Spinal cord (tissue), 9 donors: ENCODE measurements at regions not wholly inside any gene's neighbourhood (a gene's known extent, or its start where the extent isn't known, plus 50 kb on each side); places are given as distances from the start of the nearest gene placed in this dataset.
"Not testable (repeated sequence)": the region's sequence is repeated elsewhere in the genome, so short reads cannot be mapped to it uniquely, and the experiment has no call there.

ENCODE experiments used
- DNase-seq, 6 donors: peaks; one replicate each; pipeline versions ENCODE4 v3.0.0 to v3.0.0-alpha.2; 2013 to 2015; ENCODE audit warnings: low spot score in 6 of 6, low read depth in 4 of 6
- H3K27ac ChIP-seq: one replicate; pipeline ENCODE4 v1.5.1; 2013; ENCODE audit warnings: low read depth, low read length, control low read depth
- H3K27me3 ChIP-seq: one replicate; pipeline ENCODE4 v1.6.1; 2013; ENCODE audit warnings: low read length; ENCODE audit not compliant: control insufficient read depth, insufficient read depth
- H3K36me3 ChIP-seq: one replicate; pipeline ENCODE4 v1.6.1; 2013; ENCODE audit warnings: low read length; ENCODE audit not compliant: control insufficient read depth, insufficient read depth
- H3K4me1 ChIP-seq: one replicate; pipeline ENCODE4 v1.6.1; 2013; ENCODE audit warnings: low read length; ENCODE audit not compliant: control insufficient read depth, insufficient read depth
- H3K4me3 ChIP-seq: one replicate; pipeline ENCODE4 v1.5.1; 2013; ENCODE audit warnings: low read depth, low read length, control low read depth
- H3K9me3 ChIP-seq: one replicate; pipeline ENCODE4 v1.6.1; 2013; ENCODE audit warnings: low read length; ENCODE audit not compliant: control insufficient read depth, insufficient read depth
- whole genome bisulfite sequencing: methylation state at CpG from one replicate; pipeline ENCODE4 v1.1.5; 2013; ENCODE audit warnings: missing lambda C conversion rate; ENCODE audit not compliant: insufficient coverage; 5-methylcytosine and 5-hydroxymethylcytosine counted together
- donor health status: healthy.

GRCh38 chr12:74280156-74280655 is 257.4 kb upstream of the ATXN7L3B start:
- no peak overlapping the region for H3K27ac ChIP-seq
- no peaks in the 10 kb centered on the region for H3K4me1 ChIP-seq
- no peaks in the 10 kb centered on the region for H3K36me3 ChIP-seq

GRCh38 chr12:74281401-74282180 is 256.0 kb upstream of the ATXN7L3B start:
- H3K4me1 ChIP-seq, H3K36me3 ChIP-seq, DNase-seq, H3K27ac ChIP-seq, H3K9me3 ChIP-seq, H3K4me3 ChIP-seq, H3K27me3 ChIP-seq: not testable (repeated sequence)
- WGBS, result no CpG with 5 or more reads among the region's 2 CpGs

More at GRCh38 chr12:74280156-74280655, 257.4 kb upstream of the ATXN7L3B start:
- H3K4me3 ChIP-seq, result no peak overlapping the region
- peaks cover 3% of the 10 kb centered on the region for H3K9me3 ChIP-seq
- no peak for DNase-seq
- WGBS, result 98% methylated on average over 5 of the region's 5 CpGs
- H3K27me3 ChIP-seq, result no peaks in the 10 kb centered on the region

GRCh38 chr12:74283646-74284045 is 254.0 kb upstream of the ATXN7L3B start:
- H3K27me3 ChIP-seq, result no peaks in the 10 kb centered on the region
- H3K4me1 ChIP-seq, result no peaks in the 10 kb centered on the region
- no CpG with 5 or more reads among the region's 4 CpGs for WGBS
- H3K4me3 ChIP-seq, result no peak overlapping the region
- no peak for DNase-seq
- no peaks in the 10 kb centered on the region for H3K36me3 ChIP-seq
- no peak overlapping the region for H3K27ac ChIP-seq
- H3K9me3 ChIP-seq, result no peaks in the 10 kb centered on the region

- Histone ChIP-seq H3K4me1 (no peaks in the 10 kb centered on the region), H3K36me3 (no peaks in the 10 kb centered on the region), H3K27me3 (no peaks in the 10 kb centered on the region), H3K27ac (no peak overlapping the region), H3K9me3 (no peaks in the 10 kb centered on the region), H3K4me3 (no peak overlapping the region)
- no peak for DNase-seq
- 80% methylated on average over 1 of the region's 2 CpGs for WGBS
These were observed 251.9 kb upstream of the ATXN7L3B start for GRCh38 chr12:74285773-74286172.

GRCh38 chr12:74286254-74286653 is 251.4 kb upstream of the ATXN7L3B start:
- WGBS, result 70% methylated on average over 1 of the region's 1 CpG

GRCh38 chr12:74292351-74293194 is 245.1 kb upstream of the ATXN7L3B start:
- H3K27ac ChIP-seq, result no peak overlapping the region
- no peaks in the 10 kb centered on the region for H3K36me3 ChIP-seq
- H3K4me1 ChIP-seq, result no peaks in the 10 kb centered on the region
- 95% methylated on average over 27 of the region's 30 CpGs for WGBS
- DNase-seq, result no peak
- no peaks in the 10 kb centered on the region for H3K27me3 ChIP-seq
- H3K4me3 ChIP-seq, result no peak overlapping the region
- H3K9me3 ChIP-seq, result no peaks in the 10 kb centered on the region

More at GRCh38 chr12:74286254-74286653, 251.4 kb upstream of the ATXN7L3B start:
- H3K4me1 ChIP-seq, result no peaks in the 10 kb centered on the region
- no peaks in the 10 kb centered on the region for H3K9me3 ChIP-seq
- DNase-seq, result no peak
- H3K4me3 ChIP-seq, result no peak overlapping the region
- H3K27ac ChIP-seq, result no peak overlapping the region
- no peaks in the 10 kb centered on the region for H3K36me3 ChIP-seq
- H3K27me3 ChIP-seq, result no peaks in the 10 kb centered on the region

GRCh38 chr12:74293689-74294131 is 243.9 kb upstream of the ATXN7L3B start:
- no peak for DNase-seq
- Histone ChIP-seq H3K4me1 (no peaks in the 10 kb centered on the region), H3K4me3 (no peak overlapping the region), H3K27me3 (no peaks in the 10 kb centered on the region), H3K36me3 (no peaks in the 10 kb centered on the region), H3K27ac (no peak overlapping the region), H3K9me3 (no peaks in the 10 kb centered on the region)
- 93% methylated on average over 14 of the region's 15 CpGs for WGBS

GRCh38 chr12:74317078-74317601 is 220.5 kb upstream of the ATXN7L3B start:
- Histone ChIP-seq H3K9me3 (no peaks in the 10 kb centered on the region), H3K27ac (no peak overlapping the region), H3K36me3 (no peaks in the 10 kb centered on the region), H3K4me3 (no peak overlapping the region), H3K27me3 (no peaks in the 10 kb centered on the region), H3K4me1 (no peaks in the 10 kb centered on the region)
- 17% methylated on average over 1 of the region's 2 CpGs for WGBS
- DNase-seq, result peak; percentile 52 to 92 (median 66)

- Histone ChIP-seq H3K9me3 (no peaks in the 10 kb centered on the region), H3K27ac (no peak overlapping the region), H3K4me3 (no peak overlapping the region), H3K27me3 (no peaks in the 10 kb centered on the region), H3K36me3 (no peaks in the 10 kb centered on the region), H3K4me1 (no peaks in the 10 kb centered on the region)
- no peak for DNase-seq
- WGBS, result no CpG with 5 or more reads among the region's 1 CpG
These were observed 219.9 kb upstream of the ATXN7L3B start for GRCh38 chr12:74317741-74318140.
